GM18951 (cell line): ENCODE measurements at regions not wholly inside any gene's neighbourhood (a gene's known extent, or its start where the extent isn't known, plus 50 kb on each side); places are given as distances from the start of the nearest gene placed in this dataset.

Source experiments
- POLR2A ChIP-seq: IDR thresholded peaks from 4 replicates; pipeline ENCODE4 v1.6.1; 2011; ENCODE audit warnings: mild to moderate bottlenecking; ENCODE audit not compliant: insufficient read length, insufficient read depth; ENCODE audit errors: extremely low read depth
- in situ Hi-C: fragments of 300-500 bp; cut with MboI; formaldehyde crosslinking; loops from one replicate; pipeline ENCODE4 v1.12.0; 2022; ENCODE audit warnings: low sequenced_read_pairs, mixed read lengths, inconsistent platforms; ENCODE audit not compliant: unreplicated experiment

DNA sequence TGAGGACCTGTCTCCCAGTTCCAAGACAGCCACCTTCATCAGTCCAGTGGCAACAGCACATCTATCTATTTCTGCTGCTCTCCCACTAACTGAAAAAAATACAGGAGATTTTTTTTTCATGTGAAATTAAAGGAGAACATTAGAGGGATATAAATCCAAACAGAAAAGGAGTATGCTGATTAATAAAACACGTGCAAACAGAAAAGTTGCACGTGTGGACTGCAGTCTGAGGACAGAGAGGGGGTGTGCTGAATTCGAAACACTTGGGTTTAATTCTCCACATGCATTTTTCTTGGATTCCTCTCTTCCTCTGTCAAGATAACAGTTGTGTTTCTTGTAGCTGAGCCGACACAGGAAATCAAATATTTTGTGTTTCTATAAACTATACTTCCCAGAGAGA lies 113.4 kb downstream of the CYRIA start:
- TF ChIP-seq POLR2A: no peak
- in situ Hi-C loops: no loop called here

DNA sequence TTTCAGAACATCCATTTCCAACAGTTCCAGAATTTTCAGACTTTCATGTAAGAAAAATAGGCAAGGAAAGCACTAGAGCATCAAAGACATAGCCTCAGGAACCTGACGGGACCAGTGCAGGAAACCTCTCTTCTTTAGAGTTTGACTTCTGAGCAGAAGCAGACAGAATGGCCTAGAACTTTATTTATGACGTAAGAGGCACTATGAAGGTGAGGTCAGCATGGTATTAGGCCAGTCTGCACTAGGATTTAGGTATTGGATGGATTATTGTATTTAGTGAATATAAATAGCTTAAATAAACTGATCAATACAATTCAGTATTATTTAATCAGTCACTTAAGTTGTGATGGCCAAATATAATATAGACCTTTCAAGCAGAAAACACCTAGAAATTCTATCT lies 117.6 kb downstream of the CYRIA start:
- in situ Hi-C loops: no loop called here

DNA sequence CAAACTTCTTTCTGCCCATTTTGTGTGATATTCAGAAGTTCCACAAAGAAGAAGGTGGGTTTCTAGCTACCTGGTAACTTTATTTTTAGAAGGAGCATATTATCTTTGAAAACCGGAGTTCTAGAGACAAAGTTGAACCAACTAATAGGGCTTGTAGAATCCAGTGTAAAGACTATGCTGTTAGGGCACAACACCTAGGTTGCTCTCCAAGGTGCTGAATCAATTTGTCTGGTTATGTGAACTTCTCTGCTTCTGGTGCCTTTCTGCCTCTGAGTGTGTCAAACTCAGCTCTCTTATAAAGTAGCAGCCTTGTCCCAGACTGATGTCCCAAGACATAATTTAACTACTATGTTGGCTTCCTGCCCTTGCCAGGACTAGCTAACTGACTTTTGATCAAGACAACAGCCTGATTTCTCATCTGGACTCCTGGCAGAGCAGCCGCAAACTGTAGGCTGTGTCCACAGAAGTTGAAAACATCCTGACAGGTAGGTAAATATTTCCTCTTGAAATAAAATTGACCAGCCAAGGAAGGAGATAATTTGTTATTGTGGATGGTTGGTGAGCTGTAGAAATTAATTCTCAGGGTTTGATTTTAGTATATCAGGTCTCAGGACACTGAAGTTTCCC lies 119.4 kb downstream of the CYRIA start:
- in situ Hi-C loops: no loop called here
- no peak for TF ChIP-seq POLR2A

More for the DNA sequence above, 117.6 kb downstream of the CYRIA start:
- TF ChIP-seq POLR2A: no peak

DNA sequence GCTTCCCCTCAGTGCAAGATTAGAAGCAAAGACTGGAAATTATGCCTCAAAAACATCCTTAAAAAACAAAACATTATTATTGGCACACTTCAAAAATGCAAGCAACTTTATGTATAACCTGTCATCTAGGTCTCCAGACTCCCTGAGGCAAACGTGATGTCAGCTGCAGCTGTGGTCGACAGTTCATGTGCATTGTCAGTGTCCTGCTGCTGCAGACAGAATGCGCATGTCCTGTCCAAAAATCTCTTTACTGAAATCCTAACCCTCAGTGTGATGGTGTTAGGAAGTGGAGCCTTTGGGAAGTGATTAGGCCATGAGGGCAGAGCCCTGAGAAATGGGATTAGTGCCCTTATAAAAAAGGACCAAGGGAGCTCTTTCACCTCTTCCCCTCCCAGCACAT lies 126.9 kb downstream of the CYRIA start:
- in situ Hi-C loops: no loop called here
- no peak for TF ChIP-seq POLR2A

DNA sequence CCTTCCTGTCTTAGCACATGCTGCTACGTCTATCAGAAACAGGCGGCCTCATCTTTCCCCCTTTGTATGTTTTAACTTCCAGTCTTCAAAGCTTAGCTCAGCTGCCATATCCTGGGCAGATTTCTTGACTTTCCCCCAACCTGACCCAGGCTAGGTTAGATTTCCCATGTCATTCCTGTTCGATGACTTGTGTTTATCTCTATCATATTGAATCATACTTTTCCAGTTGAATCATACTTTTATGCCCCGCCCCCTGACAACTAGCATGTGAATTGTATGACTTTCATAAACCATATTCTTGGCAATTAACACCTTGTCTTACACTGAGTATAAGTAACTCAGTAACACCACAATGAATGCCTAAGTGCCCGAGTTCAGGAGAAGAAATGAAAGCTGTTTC lies 128.3 kb downstream of the CYRIA start:
- no peak for TF ChIP-seq POLR2A
- in situ Hi-C loops: no loop called here

DNA sequence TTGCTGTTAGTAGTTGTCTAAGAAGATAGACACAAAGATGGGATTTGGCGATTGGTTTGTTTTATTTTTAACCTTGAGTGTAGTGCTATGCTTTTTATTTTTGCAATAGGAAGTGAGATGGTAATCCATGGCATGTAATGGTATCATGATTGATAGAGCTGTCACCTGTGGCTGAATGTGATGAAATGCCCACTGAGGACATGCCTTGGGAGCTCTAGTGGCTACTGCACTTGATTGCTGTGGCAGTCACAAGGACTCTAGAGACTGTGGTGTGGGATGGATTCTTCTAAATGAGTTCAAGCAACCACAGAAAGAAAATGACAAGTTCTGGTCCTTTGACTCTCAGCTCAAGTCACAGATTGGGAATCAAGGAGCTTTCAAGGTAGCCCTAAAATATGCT lies 139.4 kb downstream of the CYRIA start:
- no peak for TF ChIP-seq POLR2A
- in situ Hi-C loops: no loop called here

DNA sequence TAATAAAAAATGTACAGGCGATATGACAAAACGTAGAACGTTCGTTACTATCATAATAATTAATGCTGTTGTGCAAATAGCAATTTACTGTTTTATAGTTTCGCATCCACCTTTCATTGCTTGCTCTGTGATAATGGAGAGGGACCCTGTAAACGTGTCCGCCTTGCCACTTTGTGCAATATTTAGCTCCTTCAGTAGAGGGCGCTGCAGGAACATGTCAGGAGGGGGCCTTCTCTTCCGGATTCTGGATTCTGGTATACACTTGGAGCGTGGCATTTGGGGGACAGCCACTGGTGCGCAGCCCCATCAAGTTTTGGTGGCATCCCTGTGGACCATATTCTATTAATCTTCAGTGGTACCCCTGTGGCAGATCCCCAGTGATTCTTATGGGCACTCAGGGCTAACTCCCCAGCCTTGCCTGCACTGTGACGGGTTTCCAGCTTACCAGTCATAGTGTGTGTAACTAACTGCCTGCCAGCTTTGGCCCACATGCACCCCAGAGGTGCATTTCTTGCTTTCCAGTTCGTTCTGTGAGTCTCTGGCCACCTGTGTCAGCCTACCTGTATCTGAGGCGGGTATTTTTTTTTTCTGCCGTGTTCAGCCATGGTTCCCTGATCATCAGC lies 140.3 kb downstream of the CYRIA start:
- no peak for TF ChIP-seq POLR2A
- in situ Hi-C loops: no loop called here

DNA sequence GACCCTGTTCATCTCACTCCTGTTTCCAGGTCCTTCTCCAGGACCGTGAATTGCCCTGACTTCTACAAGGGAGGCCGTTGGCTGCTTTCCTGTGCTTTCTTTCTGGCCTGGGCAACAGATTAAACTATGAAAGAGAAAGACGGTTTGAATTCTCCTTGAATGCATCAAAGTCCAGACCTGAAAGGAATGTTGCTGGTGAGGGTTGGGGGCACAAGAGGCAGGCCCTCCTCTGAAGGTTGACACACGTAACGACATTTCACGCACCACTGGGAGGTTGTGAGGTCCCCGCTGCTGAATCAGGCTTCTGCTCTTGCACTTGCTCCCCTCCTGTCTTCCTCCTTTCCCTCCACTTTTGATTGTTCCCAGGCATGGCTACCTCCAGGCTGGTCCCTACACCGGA lies 141.9 kb downstream of the CYRIA start:
- in situ Hi-C loops: no loop called here
- no peak for TF ChIP-seq POLR2A

DNA sequence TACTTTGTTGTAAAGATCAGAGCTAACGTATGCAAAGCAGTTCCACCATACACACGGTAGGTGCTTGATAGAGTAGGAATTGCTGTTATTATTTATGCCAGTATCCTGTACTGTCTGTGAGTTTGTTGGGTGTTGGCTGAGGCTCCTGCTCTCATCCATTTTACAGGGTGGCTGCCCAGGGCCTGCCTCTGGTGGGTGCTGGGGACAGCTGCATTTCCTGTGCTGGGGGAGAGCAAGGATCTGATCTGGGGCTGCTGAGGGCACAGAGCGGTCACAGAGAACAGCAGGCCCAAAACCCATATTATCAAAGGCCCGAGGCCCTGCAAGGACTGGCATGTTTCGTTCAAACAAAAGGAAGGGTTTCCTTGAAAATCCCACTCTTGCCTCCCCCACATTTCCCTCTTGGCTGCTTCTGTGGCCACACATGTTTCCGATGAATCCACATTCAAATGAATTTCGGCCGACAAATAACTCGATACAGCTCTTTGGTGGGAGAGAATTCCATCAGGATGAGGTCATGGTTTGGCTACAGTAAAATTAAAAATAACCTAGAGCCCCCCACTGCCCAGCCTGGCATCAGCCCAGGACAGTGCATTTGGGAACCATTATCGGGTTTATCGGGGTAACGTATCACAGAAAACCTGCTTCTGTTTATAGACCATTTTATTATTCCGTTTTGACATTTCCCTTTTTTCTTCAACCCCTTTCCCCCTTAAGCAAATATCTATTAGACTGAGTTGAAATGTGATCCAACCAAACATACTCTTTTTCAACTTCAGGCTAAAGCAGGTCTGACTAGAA lies 143.4 kb downstream of the CYRIA start:
- TF ChIP-seq POLR2A: no peak
- in situ Hi-C loops: no loop called here

DNA sequence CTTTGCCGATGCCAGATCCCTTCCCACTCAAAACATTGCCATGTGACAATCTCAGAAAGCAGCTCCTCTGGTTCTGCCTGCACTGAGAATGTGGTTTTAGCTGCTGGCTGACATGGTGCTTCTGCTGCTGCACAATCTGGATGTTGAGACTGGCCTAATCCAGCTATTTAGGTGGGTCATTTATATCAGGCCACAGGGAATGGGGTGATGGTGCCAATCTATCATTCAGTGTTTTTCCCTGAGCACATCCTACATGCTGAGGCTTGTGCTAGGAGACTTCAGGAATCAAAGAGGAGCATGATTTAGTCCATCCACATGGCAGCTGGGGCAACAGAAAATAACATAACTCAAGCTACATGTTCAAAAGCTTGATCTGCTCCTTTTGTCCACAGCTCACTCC lies 144.7 kb downstream of the CYRIA start:
- TF ChIP-seq POLR2A: no peak
- in situ Hi-C loops: no loop called here

DNA sequence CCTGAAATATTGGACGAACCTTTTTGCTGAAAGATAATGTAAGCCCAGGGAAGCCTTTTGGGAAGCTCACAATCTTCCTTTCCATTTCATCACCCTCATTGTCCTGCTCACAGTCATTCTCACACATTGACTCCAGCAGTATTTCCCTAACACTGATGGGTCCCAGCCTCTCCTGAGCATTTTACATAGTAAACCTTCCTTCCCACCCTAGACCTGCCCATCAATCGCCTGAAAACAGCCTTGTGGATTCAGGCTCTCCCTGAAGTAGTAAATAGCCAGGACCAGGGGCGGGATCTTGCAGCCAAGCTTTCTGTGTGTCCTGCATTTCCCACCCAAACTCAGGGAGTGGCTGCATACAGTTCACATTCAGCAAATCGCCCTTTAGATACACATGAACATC lies 149.9 kb downstream of the CYRIA start:
- in situ Hi-C loops: no loop called here
- TF ChIP-seq POLR2A: no peak

DNA sequence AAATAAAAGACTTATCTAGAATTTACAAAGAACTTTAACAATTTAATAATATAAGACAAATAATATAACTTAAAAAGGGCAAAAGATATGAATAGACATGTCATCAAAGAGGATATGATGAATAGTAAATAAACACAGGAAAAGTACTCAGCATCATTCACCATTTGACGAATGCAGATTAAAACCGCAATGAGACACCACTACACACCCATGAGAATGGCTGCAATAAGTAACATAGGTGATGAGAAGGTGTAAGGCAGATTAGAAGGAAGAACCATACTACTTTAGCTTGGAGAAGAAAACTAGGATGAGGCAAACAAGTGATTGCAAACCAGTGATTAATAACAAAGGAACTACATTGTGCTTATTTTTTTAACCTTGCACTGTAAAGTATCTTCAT lies 152.0 kb downstream of the CYRIA start:
- TF ChIP-seq POLR2A: no peak
- in situ Hi-C loops: no loop called here

DNA sequence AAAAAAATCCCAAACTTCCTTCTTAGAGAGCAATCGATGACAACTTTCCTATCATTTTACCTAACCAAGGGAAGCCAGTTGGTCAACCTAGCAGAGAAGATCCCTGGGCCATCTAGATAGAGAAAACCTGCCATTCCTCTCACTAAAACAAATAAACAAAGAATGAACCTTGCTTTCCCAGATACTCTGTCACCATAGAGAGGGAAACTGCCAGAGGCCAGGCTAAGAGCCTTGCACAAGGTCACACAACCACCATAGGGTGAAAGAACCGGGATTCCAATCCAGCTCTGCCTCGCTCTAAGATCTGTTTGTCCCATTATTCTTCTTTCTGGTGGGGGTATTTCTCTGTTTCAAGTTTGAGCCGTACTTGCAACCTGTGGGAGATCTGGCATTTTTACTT lies 154.6 kb downstream of the CYRIA start:
- TF ChIP-seq POLR2A: no peak
- in situ Hi-C loops: no loop called here

DNA sequence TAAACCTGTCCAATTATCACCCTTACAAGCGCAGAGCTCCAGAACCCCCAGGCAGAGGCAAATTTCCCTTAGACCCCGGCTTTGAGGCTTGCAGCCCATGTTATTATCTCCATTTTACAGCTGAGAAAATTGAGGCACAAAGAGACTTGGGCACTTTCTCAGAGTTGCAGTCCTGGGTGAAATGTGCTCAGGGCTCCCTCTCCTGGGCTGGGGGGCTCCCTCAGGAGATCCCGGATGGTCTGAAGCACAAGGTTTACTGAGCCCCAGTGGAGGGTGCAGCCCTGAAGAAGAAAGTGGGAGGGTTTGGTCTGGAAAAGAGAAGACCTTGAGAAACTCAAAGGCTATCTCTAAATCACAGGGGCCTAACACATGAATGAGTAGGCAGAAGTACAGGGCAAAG lies 156.6 kb downstream of the CYRIA start:
- TF ChIP-seq POLR2A: no peak
- in situ Hi-C loops: no loop called here
